Keratinocyte (primary cell): ENCODE measurements at regions not wholly inside any gene's neighbourhood (a gene's known extent, or its start where the extent isn't known, plus 50 kb on each side); places are given as distances from the start of the nearest gene placed in this dataset.

ENCODE experiments used
- CTCF ChIP-seq, 3 experiments: IDR thresholded peaks in 1 of 3; conservative IDR thresholded peaks in 1 of 3; optimal IDR thresholded peaks in 1 of 3; 2 replicates in 2 of 3; 3 replicates in 1 of 3; pipeline versions ENCODE3 to v1.5.1; 2011; ENCODE audit warnings: low read length in 3 of 3, mild to moderate bottlenecking in 3 of 3, moderate library complexity in 2 of 3, control low read depth in 1 of 3, inconsistent platforms in 1 of 3; ENCODE audit not compliant: insufficient read depth in 2 of 3; ENCODE audit errors: extremely low read depth in 1 of 3
- EZH2 ChIP-seq: IDR thresholded peaks from one replicate; pipeline ENCODE4 v1.6.1; 2012; ENCODE audit warnings: inconsistent platforms, mild to moderate bottlenecking, low read length, moderate library complexity

DNA sequence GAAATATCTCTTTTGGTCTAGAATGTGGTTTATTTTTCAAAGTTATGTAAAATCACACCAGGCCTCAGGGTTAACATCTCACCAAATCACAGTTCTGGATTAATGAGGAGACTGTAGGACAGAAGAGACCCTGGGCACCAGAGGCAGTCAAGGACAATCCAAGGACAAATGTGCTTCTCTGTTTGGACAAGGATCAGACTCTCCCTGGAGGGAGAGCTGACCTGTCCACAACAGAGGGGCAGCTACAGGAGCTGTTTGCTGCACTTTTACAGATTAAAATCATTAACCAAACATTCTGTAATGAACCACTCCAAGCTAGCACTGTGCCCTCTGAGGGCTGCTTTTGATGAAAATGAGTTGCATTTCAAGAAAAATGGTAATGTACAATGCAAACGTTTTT is 690.6 kb upstream of the SLC8A1 start:
- no peak for TF ChIP-seq CTCF (optimal IDR thresholded peaks at IDR 0.05 in 1 of 3, IDR thresholded peaks at IDR 0.05 in 1 of 3, conservative IDR thresholded peaks at IDR 0.05 in 1 of 3; ENCODE audit: extremely low read depth in 1 of 3, insufficient read depth in 2 of 3, low read length in 3 of 3)
- TF ChIP-seq EZH2: no peak
